ENCODE measurements at regions not wholly inside any gene's neighbourhood (a gene's known extent, or its start where the extent isn't known, plus 50 kb on each side); places are given as distances from the start of the nearest gene placed in this dataset.

GRCh38 chr11:11072067-11072466 lies 214.2 kb upstream of the ZBED5 start:
- peaks cover 6% of the 10 kb centered on the region for H3K4me1 Mint-ChIP-seq (ENCODE audit: low read depth, unreplicated experiment)
- no peaks in the 10 kb centered on the region for H3K4me1 ChIP-seq (ENCODE audit: insufficient read depth, low read length)
- FAIRE-seq (no peak), DNase-seq (ENCODE audit: low read depth) (no peak)
- no peak overlapping the region for H3K9ac ChIP-seq (ENCODE audit: low read length)
- H4K20me1 ChIP-seq (ENCODE audit: insufficient read depth, low read length), result no peaks in the 10 kb centered on the region
- no peaks in the 10 kb centered on the region for H3K9me3 ChIP-seq (ENCODE audit: insufficient read depth, low read depth, low read length)
- no peak overlapping the region for H2AFZ ChIP-seq (ENCODE audit: low read depth, low read length)
- H3K36me3 Mint-ChIP-seq (ENCODE audit: low read depth, unreplicated experiment), result no peaks in the 10 kb centered on the region
- H3K27me3 ChIP-seq (ENCODE audit: insufficient read depth, low read length), result peaks cover 4% of the 10 kb centered on the region
- no peaks in the 10 kb centered on the region for H3K79me2 ChIP-seq (ENCODE audit: insufficient read depth, low read length)
- no peak overlapping the region for H3K27ac ChIP-seq (ENCODE audit: low read depth, low read length)
- H3K4me3 Mint-ChIP-seq (ENCODE audit: unreplicated experiment), result no peak overlapping the region
- H3K9me3 Mint-ChIP-seq (ENCODE audit: unreplicated experiment), result peaks cover 3% of the 10 kb centered on the region
- H3K4me2 ChIP-seq (ENCODE audit: low read length), result no peak overlapping the region
- no peak for TF ChIP-seq EZH2 (IDR thresholded peaks at IDR 0.05; ENCODE audit: insufficient read depth, low read length)
- no peak for TF ChIP-seq CTCF (IDR thresholded peaks at IDR 0.05; ENCODE audit: insufficient read depth, low read depth, low read length)
- H3K36me3 ChIP-seq (ENCODE audit: insufficient read depth, low read length), result no peaks in the 10 kb centered on the region
- no peak overlapping the region for H3K27ac Mint-ChIP-seq (ENCODE audit: unreplicated experiment)
- peaks cover 43% of the 10 kb centered on the region for H3K27me3 Mint-ChIP-seq (ENCODE audit: low read depth, unreplicated experiment)
- H3K4me3 ChIP-seq (ENCODE audit: insufficient read depth, low read depth, low read length), result no peak overlapping the region

- no peak overlapping the region for H3K4me3 Mint-ChIP-seq (ENCODE audit: unreplicated experiment)
- peaks cover 6% of the 10 kb centered on the region for H3K4me1 Mint-ChIP-seq (ENCODE audit: low read depth, unreplicated experiment)
- Histone ChIP-seq H3K79me2 (ENCODE audit: insufficient read depth, low read length) (no peaks in the 10 kb centered on the region), H3K9me3 (ENCODE audit: insufficient read depth, low read depth, low read length) (no peaks in the 10 kb centered on the region), H3K27me3 (ENCODE audit: insufficient read depth, low read length) (peaks cover 4% of the 10 kb centered on the region), H3K27ac (ENCODE audit: low read depth, low read length) (no peak overlapping the region), H3K4me2 (ENCODE audit: low read length) (no peak overlapping the region), H3K9ac (ENCODE audit: low read length) (no peak overlapping the region), H3K4me3 (ENCODE audit: insufficient read depth, low read depth, low read length) (no peak overlapping the region), H4K20me1 (ENCODE audit: insufficient read depth, low read length) (no peaks in the 10 kb centered on the region), H3K36me3 (ENCODE audit: insufficient read depth, low read length) (no peaks in the 10 kb centered on the region), H3K4me1 (ENCODE audit: insufficient read depth, low read length) (no peaks in the 10 kb centered on the region), H2AFZ (ENCODE audit: low read depth, low read length) (no peak overlapping the region)
- no peak for DNase-seq (ENCODE audit: low read depth)
- no peak overlapping the region for H3K27ac Mint-ChIP-seq (ENCODE audit: unreplicated experiment)
- TF ChIP-seq EZH2 (IDR thresholded peaks at IDR 0.05; ENCODE audit: insufficient read depth, low read length) (no peak), CTCF (IDR thresholded peaks at IDR 0.05; ENCODE audit: insufficient read depth, low read depth, low read length) (no peak)
- no peaks in the 10 kb centered on the region for H3K36me3 Mint-ChIP-seq (ENCODE audit: low read depth, unreplicated experiment)
- FAIRE-seq, result no peak
- peaks cover 49% of the 10 kb centered on the region for H3K27me3 Mint-ChIP-seq (ENCODE audit: low read depth, unreplicated experiment)
- H3K9me3 Mint-ChIP-seq (ENCODE audit: unreplicated experiment), result peaks cover 3% of the 10 kb centered on the region
Measured at GRCh38 chr11:11071486-11071885, 213.6 kb upstream of the ZBED5 start.

GRCh38 chr11:11070976-11071375 lies 213.1 kb upstream of the ZBED5 start:
- Histone ChIP-seq H3K9ac (ENCODE audit: low read length) (no peak overlapping the region), H3K27ac (ENCODE audit: low read depth, low read length) (no peak overlapping the region), H3K79me2 (ENCODE audit: insufficient read depth, low read length) (no peaks in the 10 kb centered on the region), H3K27me3 (ENCODE audit: insufficient read depth, low read length) (peaks cover 4% of the 10 kb centered on the region), H3K4me2 (ENCODE audit: low read length) (no peak overlapping the region), H3K9me3 (ENCODE audit: insufficient read depth, low read depth, low read length) (no peaks in the 10 kb centered on the region), H2AFZ (ENCODE audit: low read depth, low read length) (no peak overlapping the region), H3K36me3 (ENCODE audit: insufficient read depth, low read length) (no peaks in the 10 kb centered on the region), H3K4me3 (ENCODE audit: insufficient read depth, low read depth, low read length) (no peak overlapping the region), H4K20me1 (ENCODE audit: insufficient read depth, low read length) (no peaks in the 10 kb centered on the region), H3K4me1 (ENCODE audit: insufficient read depth, low read length) (no peaks in the 10 kb centered on the region)
- Mint-ChIP-seq H3K27ac (ENCODE audit: unreplicated experiment) (no peak overlapping the region), H3K4me1 (ENCODE audit: low read depth, unreplicated experiment) (peaks cover 5% of the 10 kb centered on the region), H3K36me3 (ENCODE audit: low read depth, unreplicated experiment) (no peaks in the 10 kb centered on the region), H3K27me3 (ENCODE audit: low read depth, unreplicated experiment) (peaks cover 52% of the 10 kb centered on the region), H3K4me3 (ENCODE audit: unreplicated experiment) (no peak overlapping the region), H3K9me3 (ENCODE audit: unreplicated experiment) (peaks cover 3% of the 10 kb centered on the region)
- FAIRE-seq (no peak), DNase-seq (ENCODE audit: low read depth) (no peak)
- no peak for TF ChIP-seq CTCF (IDR thresholded peaks at IDR 0.05; ENCODE audit: insufficient read depth, low read depth, low read length)
- TF ChIP-seq EZH2 (IDR thresholded peaks at IDR 0.05; ENCODE audit: insufficient read depth, low read length), result no peak
